GM19193 (cell line): ENCODE measurements at regions not wholly inside any gene's neighbourhood (a gene's known extent, or its start where the extent isn't known, plus 50 kb on each side); places are given as distances from the start of the nearest gene placed in this dataset.

Source experiments
- POLR2A ChIP-seq: IDR thresholded peaks from 4 replicates; pipeline ENCODE4 v1.6.1; 2011; ENCODE audit not compliant: insufficient read depth, insufficient read length; ENCODE audit errors: extremely low read depth

DNA sequence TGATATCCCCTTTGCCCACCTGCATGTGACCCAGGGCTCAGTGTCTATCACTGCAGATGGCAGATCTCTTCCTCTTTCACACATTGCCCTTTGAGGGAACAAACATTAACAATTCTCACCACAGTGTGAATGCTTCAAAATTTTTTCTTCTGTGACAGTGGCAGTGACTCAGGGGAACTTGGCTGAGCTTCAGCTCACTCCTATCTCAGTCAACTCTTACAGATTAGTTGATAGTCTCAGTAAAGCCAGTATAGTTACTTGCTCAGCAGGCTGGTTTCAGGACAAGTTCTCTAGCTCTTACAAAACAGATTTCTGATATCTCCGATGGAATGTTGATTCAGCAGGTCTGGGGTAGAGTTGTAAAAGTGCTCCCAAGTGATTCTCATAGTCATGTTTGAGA is 166.9 kb downstream of the DLEU7 start:
- TF ChIP-seq POLR2A, result no peak

DNA sequence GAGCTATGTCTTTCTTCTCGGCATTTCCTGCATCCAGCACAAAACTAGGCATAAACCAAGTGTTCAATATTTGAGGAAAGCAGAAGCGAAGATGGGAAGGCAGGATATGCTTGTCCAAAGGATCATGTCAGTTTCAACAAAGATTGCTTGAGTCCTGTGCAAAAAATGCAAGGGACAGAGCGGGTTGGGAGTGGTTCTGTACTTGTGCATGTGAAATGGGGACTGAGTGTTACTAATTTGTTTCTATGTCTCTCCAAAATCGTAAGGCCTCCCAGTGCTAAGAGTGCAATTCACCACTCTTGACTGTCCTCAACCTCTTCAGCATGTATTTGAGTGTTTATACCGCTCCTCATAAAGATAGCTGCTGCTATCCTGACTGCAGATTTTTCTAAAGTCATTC is 166.2 kb downstream of the DLEU7 start:
- no peak for TF ChIP-seq POLR2A

DNA sequence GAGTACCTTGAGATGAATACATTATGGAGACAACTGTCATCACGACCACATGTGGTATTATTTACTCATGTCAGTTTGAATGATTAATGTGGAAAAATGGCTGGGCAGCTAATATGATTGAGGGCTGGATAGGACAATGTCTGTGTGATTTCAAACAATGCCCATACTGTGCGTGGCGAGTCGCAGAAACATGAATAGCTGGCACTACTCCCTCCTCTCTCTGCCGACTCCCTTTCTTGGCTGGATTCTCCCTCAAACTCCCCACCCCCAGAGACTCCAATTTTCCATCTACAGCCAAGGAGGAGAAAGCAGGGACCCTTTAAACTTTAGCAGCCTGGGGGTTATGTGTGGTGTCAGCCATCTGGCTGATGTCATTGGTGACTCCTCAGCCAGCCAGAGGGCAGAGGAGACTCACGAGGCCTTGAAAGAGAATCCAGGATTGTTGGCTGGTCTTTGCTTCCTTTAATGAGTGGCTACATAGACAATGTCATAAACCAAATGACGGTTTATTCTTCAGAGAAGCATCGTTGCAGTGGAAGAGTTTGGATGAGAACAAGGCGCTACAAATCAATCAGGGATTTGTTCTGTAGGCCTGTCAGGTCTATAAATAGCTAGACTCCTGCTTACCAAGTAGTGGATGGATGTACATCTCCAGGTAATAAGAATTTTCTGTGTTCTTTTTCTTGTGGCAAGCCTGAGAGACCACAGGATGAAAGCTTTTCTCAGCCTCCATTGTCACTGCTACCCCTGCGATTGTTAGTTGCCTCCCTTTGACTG is 165.6 kb downstream of the DLEU7 start:
- no peak for TF ChIP-seq POLR2A

DNA sequence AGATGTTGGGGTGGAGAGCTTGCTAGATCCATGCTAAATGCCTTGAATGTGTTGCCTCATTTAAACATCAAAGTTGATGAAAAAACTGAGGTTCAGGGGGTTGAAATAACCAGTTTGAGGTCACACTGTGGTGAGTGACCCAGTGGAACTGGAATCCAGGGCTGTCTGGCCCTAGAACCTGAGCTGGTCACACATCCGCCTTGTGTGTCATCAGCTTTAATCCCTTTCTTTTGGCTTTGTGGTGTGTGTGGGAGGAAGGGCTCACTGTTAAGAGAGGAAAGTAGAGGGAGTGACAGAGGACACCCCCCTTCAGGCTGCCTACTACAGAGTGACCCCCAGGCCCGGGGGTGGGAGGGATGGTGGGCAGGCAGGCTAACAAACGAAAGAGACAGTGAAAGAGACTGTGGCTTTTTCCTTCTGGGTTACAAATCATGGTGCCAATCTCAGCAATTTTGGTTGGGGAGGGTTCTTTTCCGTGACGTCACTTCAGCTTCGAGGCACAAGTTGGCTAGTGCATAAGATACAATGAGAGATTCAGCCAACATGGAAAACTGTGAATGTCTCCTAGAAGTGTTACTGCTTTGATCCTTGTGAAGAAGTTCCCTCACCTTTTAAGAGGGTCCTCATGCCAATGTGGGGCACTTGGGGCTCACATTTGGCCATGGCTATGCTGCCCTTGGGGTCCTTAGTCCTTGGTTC is 164.9 kb downstream of the DLEU7 start:
- no peak for TF ChIP-seq POLR2A

GRCh38 chr13:50679321-50679720 is 164.2 kb downstream of the DLEU7 start:
- no peak for TF ChIP-seq POLR2A

DNA sequence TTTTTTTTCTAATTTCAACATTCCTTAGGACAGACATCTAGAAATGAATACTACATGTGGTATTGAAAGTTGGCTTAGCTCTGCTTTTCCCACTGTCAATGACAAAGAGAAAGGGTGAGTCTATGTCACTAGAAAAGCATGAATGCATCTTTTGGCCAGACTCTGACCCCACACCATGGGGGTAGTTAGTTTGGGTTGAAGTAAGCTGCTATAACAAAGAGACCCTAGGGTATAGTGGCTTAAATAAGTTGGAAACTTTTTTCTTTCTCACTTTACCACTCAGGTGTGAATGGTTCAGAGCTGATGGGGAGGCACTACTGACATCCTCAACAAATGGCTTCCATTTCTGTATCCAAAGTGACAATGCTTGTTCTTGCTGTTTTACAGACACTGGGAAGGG is 161.5 kb downstream of the DLEU7 start:
- TF ChIP-seq POLR2A, result no peak

- no peak for TF ChIP-seq POLR2A
These were observed 160.5 kb downstream of the DLEU7 start for GRCh38 chr13:50682966-50683365.

DNA sequence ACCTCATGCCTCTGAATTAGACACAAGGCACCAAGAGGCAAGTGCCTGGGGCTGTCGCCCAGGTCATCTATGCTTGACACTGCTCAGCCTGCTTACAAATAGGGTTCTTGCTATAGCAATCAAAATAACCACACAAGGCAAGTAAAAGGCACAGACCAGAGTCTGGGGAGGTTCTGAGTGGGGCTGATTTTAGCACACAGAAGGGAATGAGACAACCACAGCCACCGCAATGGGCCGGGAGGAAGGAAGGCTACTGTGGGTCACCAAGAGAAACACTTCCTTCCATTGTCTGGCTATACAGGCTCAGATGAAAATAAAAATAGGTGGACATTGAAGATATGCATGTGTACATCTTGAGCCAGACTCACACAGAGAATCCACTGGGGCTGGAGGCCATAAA is 159.1 kb downstream of the DLEU7 start:
- no peak for TF ChIP-seq POLR2A

- TF ChIP-seq POLR2A, result no peak
These were observed 158.0 kb downstream of the DLEU7 start for GRCh38 chr13:50685491-50685890.

- TF ChIP-seq POLR2A, result no peak
These were observed 157.5 kb downstream of the DLEU7 start for GRCh38 chr13:50685956-50686355.

GRCh38 chr13:50686551-50686950 is 156.9 kb downstream of the DLEU7 start:
- no peak for TF ChIP-seq POLR2A

DNA sequence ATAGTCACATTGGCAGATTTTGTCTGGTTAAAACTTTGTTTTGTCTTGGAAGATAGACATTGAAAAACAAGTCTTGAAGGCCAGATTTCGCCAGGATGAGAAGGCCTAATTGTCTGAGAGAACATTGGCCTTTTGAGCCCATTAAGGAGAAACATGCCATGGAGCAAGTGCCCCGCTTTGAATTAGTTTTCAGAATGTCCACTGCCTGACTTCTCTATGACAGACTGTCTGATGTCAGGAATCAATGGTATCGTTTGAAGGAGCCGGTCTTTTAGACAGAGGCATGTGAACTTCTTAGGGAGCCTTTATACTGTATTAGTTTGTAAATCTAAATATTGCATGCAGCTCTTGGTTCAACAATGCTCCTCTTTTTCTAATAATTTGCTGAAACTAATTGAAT is 155.9 kb downstream of the DLEU7 start:
- no peak for TF ChIP-seq POLR2A

- no peak for TF ChIP-seq POLR2A
These were observed 153.5 kb downstream of the DLEU7 start for GRCh38 chr13:50690006-50690405.

DNA sequence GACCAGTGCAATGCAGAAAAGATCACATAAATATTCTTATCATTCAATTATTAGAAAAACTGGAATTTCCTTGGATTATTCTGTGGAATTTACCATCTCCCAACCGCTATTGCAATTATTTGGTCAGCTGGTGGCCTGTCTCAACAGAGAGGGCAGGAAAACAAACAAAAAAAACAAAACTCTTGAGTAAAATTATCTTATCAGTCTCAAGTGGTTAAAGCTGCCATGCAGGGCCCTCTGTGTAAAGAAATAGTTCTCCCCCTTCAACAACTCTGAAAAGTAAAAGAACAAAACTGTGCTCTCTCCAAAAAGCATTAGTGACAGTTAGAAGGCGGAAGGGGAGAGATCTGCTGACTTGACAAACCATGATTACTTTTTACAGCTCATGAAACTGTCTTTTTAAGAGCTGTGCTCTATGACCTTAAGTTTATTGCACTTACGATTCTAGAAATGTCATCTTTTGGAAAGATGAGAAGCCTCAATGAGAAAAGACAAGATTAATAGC is 152.3 kb downstream of the DLEU7 start:
- no peak for TF ChIP-seq POLR2A

- no peak for TF ChIP-seq POLR2A
These were observed 151.7 kb downstream of the DLEU7 start for GRCh38 chr13:50691681-50692263.
